Effector memory CD4-positive, alpha-beta T cell (primary cell): ENCODE measurements at regions not wholly inside any gene's neighbourhood (a gene's known extent, or its start where the extent isn't known, plus 50 kb on each side); places are given as distances from the start of the nearest gene placed in this dataset.
"Not testable (repeated sequence)": the region's sequence is repeated elsewhere in the genome, so short reads cannot be mapped to it uniquely, and the experiment has no call there.

Experiments used
- DNase-seq, 3 donors: peaks; one replicate each; pipeline ENCODE4 v3.0.0-alpha.2; 2020
- H3K27ac ChIP-seq: 2 replicates; pipeline ENCODE4 v1.7.0; 2013; ENCODE audit warnings: mild to moderate bottlenecking, low read length, moderate library complexity; ENCODE audit not compliant: insufficient read depth, poor library complexity, severe bottlenecking
- H3K27me3 ChIP-seq: replicated peaks from 2 replicates; pipeline ENCODE4 v1.7.0; 2013; ENCODE audit warnings: mild to moderate bottlenecking, low read length; ENCODE audit not compliant: insufficient read depth, control insufficient read depth, poor library complexity, severe bottlenecking
- H3K36me3 ChIP-seq: 2 replicates; pipeline ENCODE4 v1.7.0; 2013; ENCODE audit warnings: mild to moderate bottlenecking, low read length, moderate library complexity; ENCODE audit not compliant: control insufficient read depth, insufficient read depth
- H3K4me1 ChIP-seq: 2 replicates; pipeline ENCODE4 v1.7.0; 2013; ENCODE audit warnings: low read length, mild to moderate bottlenecking; ENCODE audit not compliant: control insufficient read depth, insufficient read depth, poor library complexity, severe bottlenecking
- H3K4me3 ChIP-seq: 2 replicates; pipeline ENCODE4 v1.7.0; 2013; ENCODE audit warnings: low read length, low read depth, mild to moderate bottlenecking; ENCODE audit not compliant: insufficient read depth, poor library complexity, severe bottlenecking
- H3K9me3 ChIP-seq: 2 replicates; pipeline ENCODE4 v1.7.0; 2013; ENCODE audit warnings: mild to moderate bottlenecking, low read length, moderate library complexity; ENCODE audit not compliant: control insufficient read depth

- H3K36me3 ChIP-seq, H3K4me1 ChIP-seq, H3K27ac ChIP-seq, H3K27me3 ChIP-seq, H3K9me3 ChIP-seq, H3K4me3 ChIP-seq: not testable (repeated sequence)
- peak in 1 of 3 donors; percentile 0 for DNase-seq
Observed at GRCh38 chr19:200203-200602, 91.0 kb downstream of the PLPP2 start.
